Esophagus muscularis mucosa (tissue), 4 donors: ENCODE measurements at regions not wholly inside any gene's neighbourhood (a gene's known extent, or its start where the extent isn't known, plus 50 kb on each side); places are given as distances from the start of the nearest gene placed in this dataset.

Experiments used
- CTCF ChIP-seq, 3 experiments: fragments of 200-600 bp in 2 of 3; fragments of 450-650 bp in 1 of 3; sonication (generic) in 2 of 3; IDR thresholded peaks; one replicate each; pipeline ENCODE4 v1.5.1; 2017 to 2019; ENCODE audit warnings: antibody characterized with exemption in 3 of 3, mild to moderate bottlenecking in 2 of 3, moderate library complexity in 1 of 3
- EP300 ChIP-seq: sonication (generic); formaldehyde crosslinking; IDR thresholded peaks from one replicate; pipeline ENCODE4 v1.6.1; 2017; ENCODE audit warnings: antibody characterized with exemption
- POLR2A ChIP-seq: fragments of 450-650 bp; IDR thresholded peaks from one replicate; pipeline ENCODE4 v1.6.1; 2017; ENCODE audit warnings: antibody characterized with exemption, moderate library complexity, mild to moderate bottlenecking, low read depth
- POLR2AphosphoS5 ChIP-seq, 2 donors: sonication (generic); formaldehyde crosslinking; IDR thresholded peaks; one replicate each; pipeline ENCODE4 v1.6.1; 2017; ENCODE audit warnings: antibody characterized with exemption in 2 of 2

GRCh38 chr10:118458957-118459641 is 117.0 kb upstream of the FAM204A start:
- TF ChIP-seq POLR2A (no peak), CTCF (IDR thresholded peaks at IDR 0.05) (no peak), POLR2AphosphoS5 (IDR thresholded peaks at IDR 0.05) (no peak), EP300 (no peak)
